COLO829 (cell line): ENCODE measurements at regions not wholly inside any gene's neighbourhood (a gene's known extent, or its start where the extent isn't known, plus 50 kb on each side); places are given as distances from the start of the nearest gene placed in this dataset.

Experiments
- DNase-seq: peaks from one replicate; pipeline ENCODE4 v3.0.0; 2012; ENCODE audit warnings: low spot score

GRCh38 chr5:28164568-28164967 lies 1126.2 kb upstream of the CDH9 start:
- DNase-seq = no peak

GRCh38 chr5:28156981-28157380 lies 1118.6 kb upstream of the CDH9 start:
- no peak for DNase-seq

GRCh38 chr5:28143519-28143918 lies 1105.1 kb upstream of the CDH9 start:
- DNase-seq = no peak

- DNase-seq = peak; percentile 0
Measured at GRCh38 chr5:28132151-28132550, 1093.8 kb upstream of the CDH9 start.

- DNase-seq = no peak
Measured at GRCh38 chr5:28117691-28118090, 1079.3 kb upstream of the CDH9 start.

GRCh38 chr5:28117273-28117672 lies 1078.9 kb upstream of the CDH9 start:
- DNase-seq = no peak

- DNase-seq = no peak
Measured at GRCh38 chr5:28110781-28111180, 1072.4 kb upstream of the CDH9 start.

GRCh38 chr5:28104080-28104479 lies 1065.7 kb upstream of the CDH9 start:
- DNase-seq = no peak

- no peak for DNase-seq
Measured at GRCh38 chr5:28084069-28084468, 1045.7 kb upstream of the CDH9 start.

GRCh38 chr5:28082610-28083009 lies 1044.2 kb upstream of the CDH9 start:
- no peak for DNase-seq

- DNase-seq = no peak
Measured at GRCh38 chr5:28077291-28078240, 1039.2 kb upstream of the CDH9 start.

- DNase-seq = no peak
Measured at GRCh38 chr5:28066856-28067255, 1028.5 kb upstream of the CDH9 start.

GRCh38 chr5:28065656-28066055 lies 1027.3 kb upstream of the CDH9 start:
- DNase-seq = no peak

- DNase-seq = no peak
Measured at GRCh38 chr5:28046596-28046995, 1008.2 kb upstream of the CDH9 start.

GRCh38 chr5:28027851-28028250 lies 989.5 kb upstream of the CDH9 start:
- DNase-seq = no peak

- no peak for DNase-seq
Measured at GRCh38 chr5:28017178-28017577, 978.8 kb upstream of the CDH9 start.

GRCh38 chr5:28014779-28015178 lies 976.4 kb upstream of the CDH9 start:
- DNase-seq = peak; percentile 0

GRCh38 chr5:28012538-28012937 lies 974.2 kb upstream of the CDH9 start:
- DNase-seq = peak; percentile 5

- DNase-seq = no peak
Measured at GRCh38 chr5:28009576-28009975, 971.2 kb upstream of the CDH9 start.

GRCh38 chr5:27996665-27997064 lies 958.3 kb upstream of the CDH9 start:
- DNase-seq = no peak

GRCh38 chr5:27995867-27996266 lies 957.5 kb upstream of the CDH9 start:
- DNase-seq = no peak

- no peak for DNase-seq
Measured at GRCh38 chr5:27978322-27978721, 939.9 kb upstream of the CDH9 start.

- DNase-seq = no peak
Measured at GRCh38 chr5:27969157-27969556, 930.8 kb upstream of the CDH9 start.
